ENCODE measurements at regions not wholly inside any gene's neighbourhood (a gene's known extent, or its start where the extent isn't known, plus 50 kb on each side); places are given as distances from the start of the nearest gene placed in this dataset.
A peak's percentile ranks its signal among the peaks of the same experiment; 100 is the strongest.

DNA sequence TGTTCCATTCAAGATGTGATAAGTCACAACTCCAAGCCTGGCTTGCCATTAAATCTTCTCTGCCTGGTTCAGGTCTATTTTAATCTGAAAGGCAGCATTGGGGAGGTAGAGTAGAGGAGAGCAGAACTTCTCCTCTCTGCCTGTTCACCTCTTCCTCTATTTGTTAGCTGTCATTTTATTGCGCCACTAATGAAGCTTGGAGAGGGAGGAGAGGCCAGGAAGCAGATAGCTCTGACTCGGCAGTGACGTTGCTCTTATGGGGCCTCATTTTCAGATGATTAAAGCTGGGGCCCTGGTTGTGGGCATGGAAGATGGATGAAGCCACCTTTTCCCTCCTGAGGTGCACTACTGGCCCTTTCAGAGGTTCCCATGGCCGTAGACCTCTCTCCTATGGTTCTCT lies 207.3 kb downstream of the MID1IP1 start:
- CTCF ChIA-PET: interaction anchor here (0.9 kb wide), 1 partner anchor 30 kb away, joined by 3 read pairs; no protein-coding TSS in a partner anchor
- 26% methylated on average over 4 of the region's 4 CpGs for WGBS (ENCODE audit: low lambda C conversion rate)

DNA sequence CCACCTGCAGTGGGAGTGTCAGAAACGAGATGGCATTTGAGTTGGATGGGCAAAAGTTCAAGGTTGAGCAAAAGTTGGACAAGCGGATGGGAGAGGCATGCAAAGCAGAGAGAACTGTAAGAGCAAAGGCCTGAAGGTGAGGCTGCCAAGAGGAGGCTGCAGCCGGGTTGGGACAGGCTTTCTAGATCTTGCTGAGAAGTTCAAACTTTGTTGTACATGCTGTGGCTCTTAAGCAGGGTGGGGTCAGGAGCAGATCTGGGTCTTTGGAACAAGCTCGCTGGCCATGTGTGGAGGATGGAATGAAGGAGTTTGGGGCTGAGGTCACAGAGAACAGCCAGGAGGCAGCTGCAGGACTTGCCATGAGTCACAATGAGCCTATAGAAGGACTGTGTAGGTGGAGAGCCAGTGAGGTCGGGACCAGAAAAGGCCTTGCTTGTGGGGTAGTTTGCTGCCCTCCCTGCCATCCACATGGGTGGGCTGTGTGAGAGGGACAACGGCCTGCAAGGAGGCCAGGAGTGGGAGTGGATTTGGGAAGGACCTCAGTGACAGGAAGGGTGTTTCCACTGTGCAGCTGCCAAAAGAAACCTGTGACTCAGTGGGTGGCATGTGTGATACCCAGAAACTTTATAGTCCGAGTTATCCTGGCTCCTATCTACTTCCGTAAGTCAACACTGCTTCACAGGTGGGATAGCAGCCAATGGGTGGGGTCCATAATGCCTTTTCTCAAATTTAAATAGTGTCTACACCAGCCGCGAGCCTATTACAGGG lies 210.4 kb downstream of the MID1IP1 start:
- no peak overlapping the region for H3K4me3 ChIP-seq (ENCODE audit: low read depth in 2 of 2, low read length in 1 of 2)
- WGBS (ENCODE audit: low lambda C conversion rate): 31% methylated on average over 10 of the region's 10 CpGs
- TF ChIP-seq RXRA (IDR thresholded peaks at IDR 0.05; ENCODE audit: borderline replicate concordance, low read depth) (no peak), NFIC (IDR thresholded peaks at IDR 0.05; ENCODE audit: borderline replicate concordance) (no peak), RAD21 (IDR thresholded peaks at IDR 0.05; ENCODE audit: low read length) (no peak), GABPA (IDR thresholded peaks at IDR 0.05; ENCODE audit: low read depth) (no peak), GATA2 (CRISPR knock-in tag; IDR thresholded peaks at IDR 0.05) (no peak)
- no peak for DNase-seq
- H3K9me3 ChIP-seq: no peaks in the 10 kb centered on the region
- H4K20me1 ChIP-seq (ENCODE audit: insufficient read depth): no peaks in the 10 kb centered on the region
- H3F3A ChIP-seq (replicated peaks; ENCODE audit: insufficient read depth): no peaks in the 10 kb centered on the region
- H3K4me2 ChIP-seq: no peak overlapping the region
- no peaks in the 10 kb centered on the region for H3K36me3 ChIP-seq (replicated peaks in 1 of 2; ENCODE audit: control insufficient read depth in 1 of 2, insufficient read depth in 2 of 2, low read length in 1 of 2)
- ChIA-PET POLR2A (no interaction called here), CTCF (no interaction called here)
- no peak overlapping the region for H3K9ac ChIP-seq
- no peaks in the 10 kb centered on the region for H3K79me2 ChIP-seq (ENCODE audit: insufficient read depth)
- no peak overlapping the region for H3K27ac ChIP-seq (ENCODE audit: low read depth in 2 of 2, low read length in 1 of 2)
- H3K4me1 ChIP-seq (ENCODE audit: control insufficient read depth in 1 of 2, insufficient read depth in 2 of 2, low read depth in 1 of 2, low read length in 1 of 2): no peaks in the 10 kb centered on the region; a peak in 1 of 4 replicates
- H3K27me3 ChIP-seq (ENCODE audit: insufficient read depth): no peaks in the 10 kb centered on the region
- no peak overlapping the region for H2AFZ ChIP-seq (ENCODE audit: low read depth)
- no peaks in the 10 kb centered on the region for H3K9me2 ChIP-seq

More for the DNA sequence above, 207.3 kb downstream of the MID1IP1 start:
- H3K9ac ChIP-seq: no peak overlapping the region
- no peaks in the 10 kb centered on the region; a peak in 1 of 4 replicates for H3K4me1 ChIP-seq (ENCODE audit: control insufficient read depth in 1 of 2, insufficient read depth in 2 of 2, low read depth in 1 of 2, low read length in 1 of 2)
- no peaks in the 10 kb centered on the region for H3K9me3 ChIP-seq
- H4K20me1 ChIP-seq (ENCODE audit: insufficient read depth): no peaks in the 10 kb centered on the region
- TF ChIP-seq NRF1 (IDR thresholded peaks at IDR 0.05; ENCODE audit: low read depth, low read length) (no peak), FOSL2 (IDR thresholded peaks at IDR 0.05; ENCODE audit: borderline replicate concordance, low read depth) (no peak), JUND (IDR thresholded peaks at IDR 0.05) (no peak)
- TF ChIP-seq, protein P1, sequence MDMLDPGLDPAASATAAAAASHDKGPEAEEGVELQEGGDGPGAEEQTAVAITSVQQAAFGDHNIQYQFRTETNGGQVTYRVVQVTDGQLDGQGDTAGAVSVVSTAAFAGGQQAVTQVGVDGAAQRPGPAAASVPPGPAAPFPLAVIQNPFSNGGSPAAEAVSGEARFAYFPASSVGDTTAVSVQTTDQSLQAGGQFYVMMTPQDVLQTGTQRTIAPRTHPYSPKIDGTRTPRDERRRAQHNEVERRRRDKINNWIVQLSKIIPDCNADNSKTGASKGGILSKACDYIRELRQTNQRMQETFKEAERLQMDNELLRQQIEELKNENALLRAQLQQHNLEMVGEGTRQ (IDR thresholded peaks at IDR 0.05; ENCODE audit: borderline replicate concordance, low read depth, low read length): no peak
- no peak overlapping the region for H3K27ac ChIP-seq (ENCODE audit: low read depth in 2 of 2, low read length in 1 of 2)
- DNase-seq: no peak
- no peak overlapping the region for H2AFZ ChIP-seq (ENCODE audit: low read depth)
- no peak overlapping the region for H3K4me2 ChIP-seq
- no peaks in the 10 kb centered on the region for H3K9me2 ChIP-seq
- H3K27me3 ChIP-seq (ENCODE audit: insufficient read depth): no peaks in the 10 kb centered on the region
- POLR2A ChIA-PET: no interaction called here
- no peak overlapping the region for H3K4me3 ChIP-seq (ENCODE audit: low read depth in 2 of 2, low read length in 1 of 2)
- no peaks in the 10 kb centered on the region for H3F3A ChIP-seq (replicated peaks; ENCODE audit: insufficient read depth)
- H3K36me3 ChIP-seq (replicated peaks in 1 of 2; ENCODE audit: control insufficient read depth in 1 of 2, insufficient read depth in 2 of 2, low read length in 1 of 2): no peaks in the 10 kb centered on the region
- no peaks in the 10 kb centered on the region for H3K79me2 ChIP-seq (ENCODE audit: insufficient read depth)

DNA sequence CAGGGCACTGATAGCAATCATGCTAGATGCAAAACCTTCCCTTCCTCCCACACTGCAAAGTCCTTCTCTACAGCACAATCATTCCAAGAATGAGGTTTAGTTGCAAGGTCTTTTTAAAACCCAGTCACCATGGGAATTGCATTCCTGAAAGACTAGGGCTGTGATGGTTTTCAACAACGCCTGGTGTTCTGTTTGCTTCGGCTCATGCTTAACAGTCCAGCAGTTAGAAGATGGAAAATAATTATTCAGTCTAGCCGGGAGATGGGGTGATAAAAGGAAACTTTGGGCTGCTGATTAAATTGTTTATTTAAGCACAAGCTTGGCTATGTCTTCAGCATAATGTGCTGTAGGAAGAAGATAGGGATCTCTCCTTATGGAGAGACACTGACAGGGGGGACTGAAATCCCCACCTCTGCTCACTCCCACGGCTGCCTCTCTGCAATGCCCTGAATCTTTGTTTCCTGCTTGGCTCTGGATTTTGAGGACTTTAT lies 211.4 kb downstream of the MID1IP1 start:
- H2AFZ ChIP-seq (ENCODE audit: low read depth): no peak overlapping the region
- 0% methylated on average over 4 of the region's 4 CpGs for WGBS (ENCODE audit: low lambda C conversion rate)
- TF ChIP-seq EZH2phosphoT487 (IDR thresholded peaks at IDR 0.05; ENCODE audit: borderline replicate concordance, low read depth) (no peak), ELF1 (IDR thresholded peaks at IDR 0.05) (no peak), RCOR1 (IDR thresholded peaks at IDR 0.05; ENCODE audit: low read length) (no peak), SMC3 (IDR thresholded peaks at IDR 0.05; ENCODE audit: low read depth, low read length) (no peak), JUND (IDR thresholded peaks at IDR 0.05) (no peak), RAD21 (IDR thresholded peaks at IDR 0.05; ENCODE audit: low read length) (no peak), FOXJ3 (CRISPR knock-in tag; IDR thresholded peaks at IDR 0.05) (no peak), YY1 (IDR thresholded peaks at IDR 0.05; ENCODE audit: low read depth) (no peak), RXRA (IDR thresholded peaks at IDR 0.05; ENCODE audit: borderline replicate concordance, low read depth) (no peak), TEAD4 (IDR thresholded peaks at IDR 0.05; ENCODE audit: borderline replicate concordance, insufficient read depth) (no peak), NRF1 (IDR thresholded peaks at IDR 0.05; ENCODE audit: low read depth, low read length) (no peak)
- TF ChIP-seq, protein P2, sequence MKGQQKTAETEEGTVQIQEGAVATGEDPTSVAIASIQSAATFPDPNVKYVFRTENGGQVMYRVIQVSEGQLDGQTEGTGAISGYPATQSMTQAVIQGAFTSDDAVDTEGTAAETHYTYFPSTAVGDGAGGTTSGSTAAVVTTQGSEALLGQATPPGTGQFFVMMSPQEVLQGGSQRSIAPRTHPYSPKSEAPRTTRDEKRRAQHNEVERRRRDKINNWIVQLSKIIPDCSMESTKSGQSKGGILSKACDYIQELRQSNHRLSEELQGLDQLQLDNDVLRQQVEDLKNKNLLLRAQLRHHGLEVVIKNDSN (IDR thresholded peaks at IDR 0.05; ENCODE audit: borderline replicate concordance, low read depth): no peak
- TF ChIP-seq, protein P3, sequence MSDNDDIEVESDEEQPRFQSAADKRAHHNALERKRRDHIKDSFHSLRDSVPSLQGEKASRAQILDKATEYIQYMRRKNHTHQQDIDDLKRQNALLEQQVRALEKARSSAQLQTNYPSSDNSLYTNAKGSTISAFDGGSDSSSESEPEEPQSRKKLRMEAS (IDR thresholded peaks at IDR 0.05; ENCODE audit: low read depth): no peak
- TF ChIP-seq, protein P4, sequence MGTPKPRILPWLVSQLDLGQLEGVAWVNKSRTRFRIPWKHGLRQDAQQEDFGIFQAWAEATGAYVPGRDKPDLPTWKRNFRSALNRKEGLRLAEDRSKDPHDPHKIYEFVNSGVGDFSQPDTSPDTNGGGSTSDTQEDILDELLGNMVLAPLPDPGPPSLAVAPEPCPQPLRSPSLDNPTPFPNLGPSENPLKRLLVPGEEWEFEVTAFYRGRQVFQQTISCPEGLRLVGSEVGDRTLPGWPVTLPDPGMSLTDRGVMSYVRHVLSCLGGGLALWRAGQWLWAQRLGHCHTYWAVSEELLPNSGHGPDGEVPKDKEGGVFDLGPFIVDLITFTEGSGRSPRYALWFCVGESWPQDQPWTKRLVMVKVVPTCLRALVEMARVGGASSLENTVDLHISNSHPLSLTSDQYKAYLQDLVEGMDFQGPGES (IDR thresholded peaks at IDR 0.05; ENCODE audit: low read depth, low read length): no peak
- no peak overlapping the region; a peak in 1 of 4 replicates for H3K27ac ChIP-seq (ENCODE audit: low read depth in 2 of 2, low read length in 1 of 2)
- H3K4me2 ChIP-seq: no peak overlapping the region
- ChIA-PET CTCF (no interaction called here), POLR2A (no interaction called here)
- no peaks in the 10 kb centered on the region for H3K36me3 ChIP-seq (replicated peaks in 1 of 2; ENCODE audit: control insufficient read depth in 1 of 2, insufficient read depth in 2 of 2, low read length in 1 of 2)
- H3K4me1 ChIP-seq (ENCODE audit: control insufficient read depth in 1 of 2, insufficient read depth in 2 of 2, low read depth in 1 of 2, low read length in 1 of 2): no peaks in the 10 kb centered on the region; a peak in 1 of 4 replicates
- H3K9me3 ChIP-seq: no peaks in the 10 kb centered on the region
- H3K4me3 ChIP-seq (ENCODE audit: low read depth in 2 of 2, low read length in 1 of 2): no peak overlapping the region
- no peaks in the 10 kb centered on the region for H3F3A ChIP-seq (replicated peaks; ENCODE audit: insufficient read depth)
- peak; percentile 9 for DNase-seq
- H3K9ac ChIP-seq: no peak overlapping the region
- H3K9me2 ChIP-seq: no peaks in the 10 kb centered on the region
- no peaks in the 10 kb centered on the region for H4K20me1 ChIP-seq (ENCODE audit: insufficient read depth)
- no peaks in the 10 kb centered on the region for H3K27me3 ChIP-seq (ENCODE audit: insufficient read depth)
- no peaks in the 10 kb centered on the region for H3K79me2 ChIP-seq (ENCODE audit: insufficient read depth)
